ENCODE measurements at regions not wholly inside any gene's neighbourhood (a gene's known extent, or its start where the extent isn't known, plus 50 kb on each side); places are given as distances from the start of the nearest gene placed in this dataset.

GRCh38 chr9:92186631-92187030 lies 71.4 kb upstream of the SPTLC1 start:
- DNase-seq (ENCODE audit: extremely low read depth, low read depth) = no peak
- TF ChIP-seq, protein P1, sequence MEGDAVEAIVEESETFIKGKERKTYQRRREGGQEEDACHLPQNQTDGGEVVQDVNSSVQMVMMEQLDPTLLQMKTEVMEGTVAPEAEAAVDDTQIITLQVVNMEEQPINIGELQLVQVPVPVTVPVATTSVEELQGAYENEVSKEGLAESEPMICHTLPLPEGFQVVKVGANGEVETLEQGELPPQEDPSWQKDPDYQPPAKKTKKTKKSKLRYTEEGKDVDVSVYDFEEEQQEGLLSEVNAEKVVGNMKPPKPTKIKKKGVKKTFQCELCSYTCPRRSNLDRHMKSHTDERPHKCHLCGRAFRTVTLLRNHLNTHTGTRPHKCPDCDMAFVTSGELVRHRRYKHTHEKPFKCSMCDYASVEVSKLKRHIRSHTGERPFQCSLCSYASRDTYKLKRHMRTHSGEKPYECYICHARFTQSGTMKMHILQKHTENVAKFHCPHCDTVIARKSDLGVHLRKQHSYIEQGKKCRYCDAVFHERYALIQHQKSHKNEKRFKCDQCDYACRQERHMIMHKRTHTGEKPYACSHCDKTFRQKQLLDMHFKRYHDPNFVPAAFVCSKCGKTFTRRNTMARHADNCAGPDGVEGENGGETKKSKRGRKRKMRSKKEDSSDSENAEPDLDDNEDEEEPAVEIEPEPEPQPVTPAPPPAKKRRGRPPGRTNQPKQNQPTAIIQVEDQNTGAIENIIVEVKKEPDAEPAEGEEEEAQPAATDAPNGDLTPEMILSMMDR (IDR thresholded peaks at IDR 0.05; ENCODE audit: low read depth, low read length, missing control alignments) = no peak
- no peak overlapping the region for H3K4me3 ChIP-seq (replicated peaks; ENCODE audit: low read depth, low read length)

GRCh38 chr9:92185681-92186080 lies 70.5 kb upstream of the SPTLC1 start:
- no peak for DNase-seq (ENCODE audit: extremely low read depth, low read depth)
- TF ChIP-seq, protein P1 (IDR thresholded peaks at IDR 0.05; ENCODE audit: low read depth, low read length, missing control alignments) = no peak
- H3K4me3 ChIP-seq (replicated peaks; ENCODE audit: low read depth, low read length) = no peak overlapping the region

DNA sequence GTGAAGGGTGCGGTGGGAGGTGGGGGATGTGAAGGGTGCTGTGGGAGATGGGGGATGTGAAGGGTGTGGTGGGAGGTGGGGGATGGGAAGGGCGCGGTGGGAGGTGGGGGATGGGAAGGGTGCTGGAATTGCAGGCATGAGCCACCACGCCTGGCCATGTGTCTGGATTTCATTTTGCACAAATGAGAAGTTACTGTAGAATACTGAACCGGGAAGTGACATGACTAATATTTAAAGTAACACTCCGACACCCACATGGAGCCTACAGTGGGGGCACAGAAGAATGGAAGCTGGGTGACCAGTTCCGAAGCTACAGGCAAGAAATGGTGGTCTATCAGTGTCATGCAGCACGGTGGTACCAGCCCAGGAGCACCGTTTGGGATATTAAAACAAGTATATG lies 69.9 kb upstream of the SPTLC1 start:
- no peak for DNase-seq (ENCODE audit: extremely low read depth, low read depth)
- no peak overlapping the region for H3K4me3 ChIP-seq (replicated peaks; ENCODE audit: low read depth, low read length)
- TF ChIP-seq, protein P1 (IDR thresholded peaks at IDR 0.05; ENCODE audit: low read depth, low read length, missing control alignments) = no peak

DNA sequence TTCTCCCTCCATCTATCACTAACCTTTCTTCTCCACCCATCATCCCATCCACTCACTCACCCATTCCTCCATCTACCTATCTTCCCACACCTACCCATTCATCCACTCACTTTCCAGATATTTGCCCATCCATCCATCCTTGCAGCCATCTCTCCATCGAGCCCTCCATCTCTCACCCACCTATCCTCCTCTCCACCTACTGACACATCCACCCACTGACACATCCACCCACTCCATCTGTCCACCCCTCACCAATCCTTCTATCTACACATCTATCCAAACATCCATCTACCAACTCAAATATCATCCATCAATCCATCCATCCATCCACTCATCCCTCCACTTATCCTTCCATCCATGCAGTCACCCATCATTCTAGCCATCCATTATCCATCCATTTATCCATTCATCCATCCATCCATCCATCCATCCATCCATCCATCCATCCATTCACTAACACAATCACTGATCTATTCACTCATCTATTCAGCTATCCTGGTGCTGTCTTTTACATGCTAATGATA lies 68.9 kb upstream of the SPTLC1 start:
- TF ChIP-seq, protein P1 (IDR thresholded peaks at IDR 0.05; ENCODE audit: low read depth, low read length, missing control alignments) = no peak
- no peak overlapping the region for H3K4me3 ChIP-seq (replicated peaks; ENCODE audit: low read depth, low read length)
- DNase-seq (ENCODE audit: extremely low read depth, low read depth) = no peak

DNA sequence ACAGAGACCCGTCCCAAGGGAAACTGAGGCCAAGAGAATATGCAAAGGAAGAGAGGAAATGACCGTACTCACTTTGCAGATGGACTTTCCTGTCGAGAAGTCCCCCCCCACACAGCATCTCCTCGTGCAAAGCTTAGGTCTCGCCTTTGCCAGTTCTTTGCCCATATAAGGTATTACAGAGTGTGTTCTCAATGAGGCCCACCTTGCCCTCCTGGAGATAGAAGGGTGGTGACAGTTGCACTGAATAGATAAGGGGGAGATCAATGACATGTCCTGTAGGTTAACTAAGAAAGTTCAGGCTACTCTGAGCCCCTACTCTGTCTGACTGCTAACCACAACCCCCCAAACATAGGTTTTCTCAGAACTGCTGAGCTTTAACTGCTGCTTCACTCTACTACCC lies 68.2 kb upstream of the SPTLC1 start:
- no peak overlapping the region for H3K4me3 ChIP-seq (replicated peaks; ENCODE audit: low read depth, low read length)
- TF ChIP-seq, protein P1 (IDR thresholded peaks at IDR 0.05; ENCODE audit: low read depth, low read length, missing control alignments) = no peak
- no peak for DNase-seq (ENCODE audit: extremely low read depth, low read depth)

GRCh38 chr9:92181296-92181695 lies 66.1 kb upstream of the SPTLC1 start:
- TF ChIP-seq, protein P1 (IDR thresholded peaks at IDR 0.05; ENCODE audit: low read depth, low read length, missing control alignments) = no peak
- no peak overlapping the region for H3K4me3 ChIP-seq (replicated peaks; ENCODE audit: low read depth, low read length)
- DNase-seq (ENCODE audit: extremely low read depth, low read depth) = no peak

GRCh38 chr9:92180669-92181181 lies 65.5 kb upstream of the SPTLC1 start:
- peak; percentile 80 for DNase-seq (ENCODE audit: extremely low read depth, low read depth)
- TF ChIP-seq, protein P1 (IDR thresholded peaks at IDR 0.05; ENCODE audit: low read depth, low read length, missing control alignments) = no peak
- H3K4me3 ChIP-seq (replicated peaks; ENCODE audit: low read depth, low read length) = no peak overlapping the region

All from HFF-Myc (cell line).